DND-41 (cell line): ENCODE measurements at regions not wholly inside any gene's neighbourhood (a gene's known extent, or its start where the extent isn't known, plus 50 kb on each side); places are given as distances from the start of the nearest gene placed in this dataset.

Source experiments
- EZH2 ChIP-seq: IDR thresholded peaks from 3 replicates; pipeline ENCODE4 v1.6.1; 2012; ENCODE audit warnings: borderline replicate concordance, low read depth, mild to moderate bottlenecking, moderate library complexity, low read length, inconsistent platforms; ENCODE audit not compliant: severe bottlenecking
- TF ChIP-seq, protein P1 (sequence below): IDR thresholded peaks from 2 replicates; pipeline ENCODE4 v1.5.1; 2012; ENCODE audit warnings: borderline replicate concordance, low read length, moderate library complexity, mild to moderate bottlenecking; ENCODE audit not compliant: poor library complexity, severe bottlenecking; ENCODE audit errors: extremely low read depth

DNA sequence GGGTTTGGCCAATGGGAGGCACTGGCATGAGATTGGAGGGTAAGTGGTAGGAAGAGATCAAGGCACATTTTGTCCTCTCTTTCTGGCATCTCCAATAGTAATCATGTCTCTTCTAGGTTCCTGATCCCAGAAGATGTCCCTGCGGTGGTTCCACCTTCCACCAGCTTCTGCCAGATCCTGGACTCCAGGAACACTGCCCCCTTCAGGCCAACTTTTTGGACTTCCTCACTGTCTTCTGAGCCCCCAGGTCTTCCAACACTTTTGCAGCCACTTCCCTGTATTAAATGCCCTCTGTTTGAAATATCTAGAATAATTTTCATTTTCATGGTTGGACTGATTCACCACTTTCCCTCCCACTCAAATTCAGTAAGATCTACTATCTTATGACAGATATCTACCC is 60.9 kb downstream of the BAMBI start:
- TF ChIP-seq, protein P1, sequence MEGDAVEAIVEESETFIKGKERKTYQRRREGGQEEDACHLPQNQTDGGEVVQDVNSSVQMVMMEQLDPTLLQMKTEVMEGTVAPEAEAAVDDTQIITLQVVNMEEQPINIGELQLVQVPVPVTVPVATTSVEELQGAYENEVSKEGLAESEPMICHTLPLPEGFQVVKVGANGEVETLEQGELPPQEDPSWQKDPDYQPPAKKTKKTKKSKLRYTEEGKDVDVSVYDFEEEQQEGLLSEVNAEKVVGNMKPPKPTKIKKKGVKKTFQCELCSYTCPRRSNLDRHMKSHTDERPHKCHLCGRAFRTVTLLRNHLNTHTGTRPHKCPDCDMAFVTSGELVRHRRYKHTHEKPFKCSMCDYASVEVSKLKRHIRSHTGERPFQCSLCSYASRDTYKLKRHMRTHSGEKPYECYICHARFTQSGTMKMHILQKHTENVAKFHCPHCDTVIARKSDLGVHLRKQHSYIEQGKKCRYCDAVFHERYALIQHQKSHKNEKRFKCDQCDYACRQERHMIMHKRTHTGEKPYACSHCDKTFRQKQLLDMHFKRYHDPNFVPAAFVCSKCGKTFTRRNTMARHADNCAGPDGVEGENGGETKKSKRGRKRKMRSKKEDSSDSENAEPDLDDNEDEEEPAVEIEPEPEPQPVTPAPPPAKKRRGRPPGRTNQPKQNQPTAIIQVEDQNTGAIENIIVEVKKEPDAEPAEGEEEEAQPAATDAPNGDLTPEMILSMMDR = peak; percentile 18
- no peak for TF ChIP-seq EZH2
